B cell (primary cell): ENCODE measurements at regions not wholly inside any gene's neighbourhood (a gene's known extent, or its start where the extent isn't known, plus 50 kb on each side); places are given as distances from the start of the nearest gene placed in this dataset.

Source experiments
- ATAC-seq: fragments of 200-7000 bp; cut with Tn5 transposase; one replicate; pipeline ENCODE4 v1.10.0; 2021; ENCODE audit warnings: low read depth, mild to moderate bottlenecking, moderate number of reproducible peaks, moderate library complexity
- CTCF ChIA-PET: fragments of 350-600 bp; sonication (Branson Sonifier 250); formaldehyde crosslinking; loops from one replicate; lab custom pipeline; 2021; ENCODE audit warnings: antibody characterized with exemption, inconsistent platforms; lab: Charles Lee
- POLR2A ChIA-PET: fragments of 350-600 bp; sonication (Branson Sonifier 250); formaldehyde crosslinking; loops from one replicate; lab custom pipeline; 2021; ENCODE audit warnings: antibody characterized with exemption; lab: Charles Lee
- DNase-seq: peaks from one replicate; pipeline ENCODE4 v3.0.0; 2013
- H2AFZ ChIP-seq: 2 replicates; pipeline ENCODE4 v1.6.1; 2012; ENCODE audit warnings: mild to moderate bottlenecking, low read depth, low read length; ENCODE audit not compliant: insufficient read depth, poor library complexity, severe bottlenecking
- H3K27ac ChIP-seq, 2 donors: 1 replicate in 1 of 2; 2 replicates in 1 of 2; pipeline ENCODE4 v1.5.1; 2012 to 2013; ENCODE audit warnings: low read length in 2 of 2, mild to moderate bottlenecking in 2 of 2, moderate library complexity in 1 of 2
- H3K27me3 ChIP-seq, 4 experiments: fragments of 200-600 bp in 1 of 4; sonication (generic) in 1 of 4; replicated peaks in 1 of 4; 1 replicate in 2 of 4; 2 replicates in 2 of 4; pipeline versions ENCODE4 v1.6.1 to v1.7.0; 2013 to 2016; ENCODE audit warnings: low read length in 3 of 4, mild to moderate bottlenecking in 2 of 4, mixed read lengths in 1 of 4, moderate library complexity in 1 of 4; ENCODE audit not compliant: insufficient read depth in 4 of 4, control insufficient read depth in 3 of 4; ENCODE audit errors: control extremely low read depth in 1 of 4
- H3K36me3 ChIP-seq, 2 experiments: replicated peaks in 1 of 2; 1 replicate in 1 of 2; 2 replicates in 1 of 2; pipeline versions ENCODE4 v1.6.1 to v1.7.1; 2013; ENCODE audit warnings: low read length in 1 of 2; ENCODE audit not compliant: insufficient read depth in 2 of 2, control insufficient read depth in 1 of 2; ENCODE audit errors: control extremely low read depth in 1 of 2, extremely low read depth in 1 of 2
- H3K4me1 ChIP-seq, 2 donors: fragments of 200-600 bp in 1 of 2; sonication (generic) in 1 of 2; 1 replicate in 1 of 2; 2 replicates in 1 of 2; pipeline versions ENCODE4 v1.5.1 to v1.6.1; 2013 to 2017; ENCODE audit warnings: low read length in 2 of 2; ENCODE audit not compliant: control insufficient read depth in 2 of 2, insufficient read depth in 2 of 2
- H3K4me2 ChIP-seq: replicated peaks from 2 replicates; pipeline ENCODE3; 2012; ENCODE audit warnings: mild to moderate bottlenecking, low read depth, low read length; ENCODE audit not compliant: poor library complexity, severe bottlenecking
- H3K4me3 ChIP-seq, 5 experiments: fragments of 200-600 bp in 1 of 5; sonication (generic) in 1 of 5; 1 replicate in 3 of 5; 2 replicates in 2 of 5; pipeline versions ENCODE4 v1.5.1 to v1.7.0; 2011 to 2016; ENCODE audit warnings: low read length in 4 of 5, mild to moderate bottlenecking in 4 of 5, low read depth in 2 of 5, control low read depth in 1 of 5, moderate library complexity in 1 of 5; ENCODE audit not compliant: insufficient read depth in 1 of 5; ENCODE audit errors: control extremely low read depth in 1 of 5, extremely low read depth in 1 of 5
- H3K79me2 ChIP-seq: fragments of 200-600 bp; sonication (generic); one replicate; pipeline ENCODE4 v1.6.0; 2016; ENCODE audit warnings: low read length; ENCODE audit not compliant: control insufficient read depth, insufficient read depth
- H3K9ac ChIP-seq: fragments of 200-600 bp; sonication (generic); 2 replicates; pipeline ENCODE4 v1.6.1; 2017; ENCODE audit warnings: mild to moderate bottlenecking, low read length, moderate library complexity
- H3K9me3 ChIP-seq, 3 donors: one replicate each; pipeline versions ENCODE4 v1.6.1 to v1.7.1; 2013; ENCODE audit warnings: low read length in 2 of 3; ENCODE audit not compliant: control insufficient read depth in 2 of 3, insufficient read depth in 1 of 3; ENCODE audit errors: control extremely low read depth in 1 of 3
- H4K20me1 ChIP-seq: 2 replicates; pipeline ENCODE4 v1.6.0; 2012; ENCODE audit warnings: mild to moderate bottlenecking, low read length; ENCODE audit not compliant: insufficient read depth, control insufficient read depth, poor library complexity, severe bottlenecking
- H3K27ac Mint-ChIP-seq: one replicate; pipeline ENCODE4 v1.8.0; 2021; ENCODE audit warnings: mixed read lengths
- H3K27me3 Mint-ChIP-seq: one replicate; pipeline ENCODE4 v1.8.0; 2021; ENCODE audit warnings: mixed read lengths
- H3K4me1 Mint-ChIP-seq: one replicate; pipeline ENCODE4 v1.8.0; 2021; ENCODE audit warnings: mixed read lengths
- H3K4me3 Mint-ChIP-seq: one replicate; pipeline ENCODE4 v1.8.0; 2021; ENCODE audit warnings: mixed read lengths
- H3K9me3 Mint-ChIP-seq: one replicate; pipeline ENCODE4 v1.8.0; 2022; ENCODE audit warnings: mixed read lengths; ENCODE audit not compliant: insufficient read depth
- EZH2 ChIP-seq: IDR thresholded peaks from 2 replicates; pipeline ENCODE4 v1.6.1; 2012; ENCODE audit warnings: borderline replicate concordance, low read depth, mild to moderate bottlenecking, moderate library complexity, low read length; ENCODE audit not compliant: insufficient read depth, poor library complexity, severe bottlenecking
- WGBS: methylation state at CpG from one replicate; pipeline ENCODE4 v1.1.5; 2013; ENCODE audit warnings: missing lambda C conversion rate; ENCODE audit not compliant: insufficient coverage; 5-methylcytosine and 5-hydroxymethylcytosine counted together
- intact Hi-C: fragments of 100-400 bp; cut with micrococcal nuclease; formaldehyde crosslinking; loops from one replicate; pipeline ENCODE4 v1.10.0; 2022
- TF ChIP-seq, protein P1 (sequence below): fragments of 200-600 bp; IDR thresholded peaks from one replicate; pipeline ENCODE4 v1.8.0; 2022; ENCODE audit warnings: antibody characterized with exemption, mild to moderate bottlenecking

GRCh38 chr14:94944636-94945258, 174.8 kb upstream of the GSC start:
- H3K27me3 Mint-ChIP-seq = peaks cover 9% of the 10 kb centered on the region
- H3K27ac Mint-ChIP-seq = no peak overlapping the region

GRCh38 chr14:94942601-94943000, 172.7 kb upstream of the GSC start:
- TF ChIP-seq, protein P1, sequence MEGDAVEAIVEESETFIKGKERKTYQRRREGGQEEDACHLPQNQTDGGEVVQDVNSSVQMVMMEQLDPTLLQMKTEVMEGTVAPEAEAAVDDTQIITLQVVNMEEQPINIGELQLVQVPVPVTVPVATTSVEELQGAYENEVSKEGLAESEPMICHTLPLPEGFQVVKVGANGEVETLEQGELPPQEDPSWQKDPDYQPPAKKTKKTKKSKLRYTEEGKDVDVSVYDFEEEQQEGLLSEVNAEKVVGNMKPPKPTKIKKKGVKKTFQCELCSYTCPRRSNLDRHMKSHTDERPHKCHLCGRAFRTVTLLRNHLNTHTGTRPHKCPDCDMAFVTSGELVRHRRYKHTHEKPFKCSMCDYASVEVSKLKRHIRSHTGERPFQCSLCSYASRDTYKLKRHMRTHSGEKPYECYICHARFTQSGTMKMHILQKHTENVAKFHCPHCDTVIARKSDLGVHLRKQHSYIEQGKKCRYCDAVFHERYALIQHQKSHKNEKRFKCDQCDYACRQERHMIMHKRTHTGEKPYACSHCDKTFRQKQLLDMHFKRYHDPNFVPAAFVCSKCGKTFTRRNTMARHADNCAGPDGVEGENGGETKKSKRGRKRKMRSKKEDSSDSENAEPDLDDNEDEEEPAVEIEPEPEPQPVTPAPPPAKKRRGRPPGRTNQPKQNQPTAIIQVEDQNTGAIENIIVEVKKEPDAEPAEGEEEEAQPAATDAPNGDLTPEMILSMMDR = no peak
- TF ChIP-seq EZH2 = no peak
- Histone ChIP-seq H3K27me3 (peaks cover 0 to 4% (median 0%) of the 10 kb centered on the region in 4 experiments), H3K36me3 (no peaks in the 10 kb centered on the region), H2AFZ (no peak overlapping the region), H3K27ac (no peak overlapping the region), H3K4me2 (no peak overlapping the region), H3K9me3 (peaks cover 0 to 7% (median 0%) of the 10 kb centered on the region in 3 donors), H3K4me1 (no peaks in the 10 kb centered on the region), H4K20me1 (no peaks in the 10 kb centered on the region), H3K79me2 (no peaks in the 10 kb centered on the region), H3K9ac (no peak overlapping the region), H3K4me3 (no peak overlapping the region)
- Mint-ChIP-seq H3K4me1 (no peaks in the 10 kb centered on the region), H3K27me3 (peaks cover 5% of the 10 kb centered on the region), H3K4me3 (no peak overlapping the region), H3K9me3 (no peaks in the 10 kb centered on the region), H3K27ac (no peak overlapping the region)
- intact Hi-C loops = no loop called here
- no peak for DNase-seq
- POLR2A ChIA-PET = no interaction called here
- ATAC-seq = no peak
- CTCF ChIA-PET = no interaction called here
- 82% methylated on average over 4 of the region's 4 CpGs for WGBS

More at GRCh38 chr14:94944636-94945258, 174.8 kb upstream of the GSC start:
- Histone ChIP-seq H3K9me3 (peaks cover 0 to 6% (median 0%) of the 10 kb centered on the region in 3 donors), H2AFZ (no peak overlapping the region), H3K36me3 (no peaks in the 10 kb centered on the region), H3K9ac (no peak overlapping the region), H3K4me3 (no peak overlapping the region), H3K27me3 (peaks cover 0 to 4% (median 0%) of the 10 kb centered on the region in 4 experiments), H3K4me2 (no peak overlapping the region), H3K79me2 (no peaks in the 10 kb centered on the region), H3K4me1 (no peaks in the 10 kb centered on the region), H3K27ac (no peak overlapping the region), H4K20me1 (no peaks in the 10 kb centered on the region)
- Mint-ChIP-seq H3K9me3 (no peaks in the 10 kb centered on the region), H3K4me3 (no peak overlapping the region), H3K4me1 (no peaks in the 10 kb centered on the region)
- intact Hi-C loops = no loop called here
- ChIA-PET POLR2A (no interaction called here), CTCF (no interaction called here)
- DNase-seq = no peak
- ATAC-seq = no peak
- no peak for TF ChIP-seq EZH2
- TF ChIP-seq, protein P1 = no peak
- WGBS = 95% methylated on average over 6 of the region's 7 CpGs
